B cell (primary cell): ENCODE measurements at regions not wholly inside any gene's neighbourhood (a gene's known extent, or its start where the extent isn't known, plus 50 kb on each side); places are given as distances from the start of the nearest gene placed in this dataset.

ENCODE experiments used
- ATAC-seq: fragments of 200-7000 bp; cut with Tn5 transposase; one replicate; pipeline ENCODE4 v1.10.0; 2021; ENCODE audit warnings: low read depth, mild to moderate bottlenecking, moderate number of reproducible peaks, moderate library complexity
- CTCF ChIA-PET: fragments of 350-600 bp; sonication (Branson Sonifier 250); formaldehyde crosslinking; loops from one replicate; lab custom pipeline; 2021; ENCODE audit warnings: antibody characterized with exemption, inconsistent platforms; lab: Charles Lee
- POLR2A ChIA-PET: fragments of 350-600 bp; sonication (Branson Sonifier 250); formaldehyde crosslinking; loops from one replicate; lab custom pipeline; 2021; ENCODE audit warnings: antibody characterized with exemption; lab: Charles Lee
- DNase-seq: peaks from one replicate; pipeline ENCODE4 v3.0.0; 2013
- H2AFZ ChIP-seq: 2 replicates; pipeline ENCODE4 v1.6.1; 2012; ENCODE audit warnings: mild to moderate bottlenecking, low read depth, low read length; ENCODE audit not compliant: insufficient read depth, poor library complexity, severe bottlenecking
- H3K27ac ChIP-seq, 2 donors: 1 replicate in 1 of 2; 2 replicates in 1 of 2; pipeline ENCODE4 v1.5.1; 2012 to 2013; ENCODE audit warnings: low read length in 2 of 2, mild to moderate bottlenecking in 2 of 2, moderate library complexity in 1 of 2
- H3K27me3 ChIP-seq, 4 experiments: fragments of 200-600 bp in 1 of 4; sonication (generic) in 1 of 4; replicated peaks in 1 of 4; 1 replicate in 2 of 4; 2 replicates in 2 of 4; pipeline versions ENCODE4 v1.6.1 to v1.7.0; 2013 to 2016; ENCODE audit warnings: low read length in 3 of 4, mild to moderate bottlenecking in 2 of 4, mixed read lengths in 1 of 4, moderate library complexity in 1 of 4; ENCODE audit not compliant: insufficient read depth in 4 of 4, control insufficient read depth in 3 of 4; ENCODE audit errors: control extremely low read depth in 1 of 4
- H3K36me3 ChIP-seq, 2 experiments: replicated peaks in 1 of 2; 1 replicate in 1 of 2; 2 replicates in 1 of 2; pipeline versions ENCODE4 v1.6.1 to v1.7.1; 2013; ENCODE audit warnings: low read length in 1 of 2; ENCODE audit not compliant: insufficient read depth in 2 of 2, control insufficient read depth in 1 of 2; ENCODE audit errors: control extremely low read depth in 1 of 2, extremely low read depth in 1 of 2
- H3K4me1 ChIP-seq, 2 donors: fragments of 200-600 bp in 1 of 2; sonication (generic) in 1 of 2; 1 replicate in 1 of 2; 2 replicates in 1 of 2; pipeline versions ENCODE4 v1.5.1 to v1.6.1; 2013 to 2017; ENCODE audit warnings: low read length in 2 of 2; ENCODE audit not compliant: control insufficient read depth in 2 of 2, insufficient read depth in 2 of 2
- H3K4me2 ChIP-seq: replicated peaks from 2 replicates; pipeline ENCODE3; 2012; ENCODE audit warnings: mild to moderate bottlenecking, low read depth, low read length; ENCODE audit not compliant: poor library complexity, severe bottlenecking
- H3K4me3 ChIP-seq, 5 experiments: fragments of 200-600 bp in 1 of 5; sonication (generic) in 1 of 5; 1 replicate in 3 of 5; 2 replicates in 2 of 5; pipeline versions ENCODE4 v1.5.1 to v1.7.0; 2011 to 2016; ENCODE audit warnings: low read length in 4 of 5, mild to moderate bottlenecking in 4 of 5, low read depth in 2 of 5, control low read depth in 1 of 5, moderate library complexity in 1 of 5; ENCODE audit not compliant: insufficient read depth in 1 of 5; ENCODE audit errors: control extremely low read depth in 1 of 5, extremely low read depth in 1 of 5
- H3K79me2 ChIP-seq: fragments of 200-600 bp; sonication (generic); one replicate; pipeline ENCODE4 v1.6.0; 2016; ENCODE audit warnings: low read length; ENCODE audit not compliant: control insufficient read depth, insufficient read depth
- H3K9ac ChIP-seq: fragments of 200-600 bp; sonication (generic); 2 replicates; pipeline ENCODE4 v1.6.1; 2017; ENCODE audit warnings: mild to moderate bottlenecking, low read length, moderate library complexity
- H3K9me3 ChIP-seq, 3 donors: one replicate each; pipeline versions ENCODE4 v1.6.1 to v1.7.1; 2013; ENCODE audit warnings: low read length in 2 of 3; ENCODE audit not compliant: control insufficient read depth in 2 of 3, insufficient read depth in 1 of 3; ENCODE audit errors: control extremely low read depth in 1 of 3
- H4K20me1 ChIP-seq: 2 replicates; pipeline ENCODE4 v1.6.0; 2012; ENCODE audit warnings: mild to moderate bottlenecking, low read length; ENCODE audit not compliant: insufficient read depth, control insufficient read depth, poor library complexity, severe bottlenecking
- H3K27ac Mint-ChIP-seq: one replicate; pipeline ENCODE4 v1.8.0; 2021; ENCODE audit warnings: mixed read lengths
- H3K27me3 Mint-ChIP-seq: one replicate; pipeline ENCODE4 v1.8.0; 2021; ENCODE audit warnings: mixed read lengths
- H3K4me1 Mint-ChIP-seq: one replicate; pipeline ENCODE4 v1.8.0; 2021; ENCODE audit warnings: mixed read lengths
- H3K4me3 Mint-ChIP-seq: one replicate; pipeline ENCODE4 v1.8.0; 2021; ENCODE audit warnings: mixed read lengths
- H3K9me3 Mint-ChIP-seq: one replicate; pipeline ENCODE4 v1.8.0; 2022; ENCODE audit warnings: mixed read lengths; ENCODE audit not compliant: insufficient read depth
- CTCF ChIP-seq: fragments of 200-600 bp; IDR thresholded peaks from one replicate; pipeline ENCODE4 v1.8.0; 2022; ENCODE audit warnings: antibody characterized with exemption, mild to moderate bottlenecking
- EZH2 ChIP-seq: IDR thresholded peaks from 2 replicates; pipeline ENCODE4 v1.6.1; 2012; ENCODE audit warnings: borderline replicate concordance, low read depth, mild to moderate bottlenecking, moderate library complexity, low read length; ENCODE audit not compliant: insufficient read depth, poor library complexity, severe bottlenecking
- WGBS: methylation state at CpG from one replicate; pipeline ENCODE4 v1.1.5; 2013; ENCODE audit warnings: missing lambda C conversion rate; ENCODE audit not compliant: insufficient coverage; 5-methylcytosine and 5-hydroxymethylcytosine counted together
- intact Hi-C: fragments of 100-400 bp; cut with micrococcal nuclease; formaldehyde crosslinking; loops from one replicate; pipeline ENCODE4 v1.10.0; 2022

GRCh38 chr11:41659985-41660384, 200.5 kb upstream of the LRRC4C start:
- Mint-ChIP-seq H3K27me3 (no peaks in the 10 kb centered on the region), H3K4me1 (no peaks in the 10 kb centered on the region), H3K4me3 (no peak overlapping the region), H3K27ac (no peak overlapping the region), H3K9me3 (no peaks in the 10 kb centered on the region)
- no peak for ATAC-seq
- no peak for TF ChIP-seq EZH2
- TF ChIP-seq CTCF: no peak
- Histone ChIP-seq H3K27me3 (no peaks in the 10 kb centered on the region), H2AFZ (no peak overlapping the region), H3K4me1 (no peaks in the 10 kb centered on the region), H4K20me1 (no peaks in the 10 kb centered on the region), H3K79me2 (no peaks in the 10 kb centered on the region), H3K4me3 (no peak overlapping the region), H3K36me3 (no peaks in the 10 kb centered on the region), H3K9me3 (peaks cover 0 to 9% (median 0%) of the 10 kb centered on the region in 3 donors), H3K4me2 (no peak overlapping the region), H3K27ac (no peak overlapping the region), H3K9ac (no peak overlapping the region)
- CTCF ChIA-PET: no interaction called here
- 86% methylated on average over 9 of the region's 9 CpGs for WGBS
- intact Hi-C loops: no loop called here
- no peak for DNase-seq
- POLR2A ChIA-PET: no interaction called here

GRCh38 chr11:41660585-41660984, 201.1 kb upstream of the LRRC4C start:
- no peak overlapping the region for H2AFZ ChIP-seq
- ChIA-PET POLR2A (no interaction called here), CTCF (no interaction called here)
- peaks cover 0 to 9% (median 0%) of the 10 kb centered on the region in 3 donors for H3K9me3 ChIP-seq
- no peak overlapping the region for H3K4me2 ChIP-seq
- H3K27me3 ChIP-seq: no peaks in the 10 kb centered on the region
- no peaks in the 10 kb centered on the region for H3K79me2 ChIP-seq
- Mint-ChIP-seq H3K4me1 (no peaks in the 10 kb centered on the region), H3K9me3 (no peaks in the 10 kb centered on the region), H3K27ac (no peak overlapping the region), H3K27me3 (no peaks in the 10 kb centered on the region), H3K4me3 (no peak overlapping the region)
- TF ChIP-seq CTCF: no peak
- no peak for TF ChIP-seq EZH2
- no peak overlapping the region for H3K27ac ChIP-seq
- ATAC-seq (no peak), DNase-seq (no peak)
- no peak overlapping the region for H3K4me3 ChIP-seq
- intact Hi-C loops: no loop called here
- no peak overlapping the region for H3K9ac ChIP-seq
- WGBS: 86% methylated on average over 4 of the region's 8 CpGs
- H3K4me1 ChIP-seq: no peaks in the 10 kb centered on the region
- no peaks in the 10 kb centered on the region for H3K36me3 ChIP-seq
- H4K20me1 ChIP-seq: no peaks in the 10 kb centered on the region
